SKM-1 treated with dmso at 0.1 percent for 144 hours (cell line): ENCODE measurements at regions not wholly inside any gene's neighbourhood (a gene's known extent, or its start where the extent isn't known, plus 50 kb on each side); places are given as distances from the start of the nearest gene placed in this dataset.
"Not testable (repeated sequence)": the region's sequence is repeated elsewhere in the genome, so short reads cannot be mapped to it uniquely, and the experiment has no call there.

ENCODE experiments used
- DNase-seq: peaks from one replicate; lab custom pipeline; 2025; ENCODE audit not compliant: unreplicated experiment; lab: John Stamatoyannopoulos, UW

DNA sequence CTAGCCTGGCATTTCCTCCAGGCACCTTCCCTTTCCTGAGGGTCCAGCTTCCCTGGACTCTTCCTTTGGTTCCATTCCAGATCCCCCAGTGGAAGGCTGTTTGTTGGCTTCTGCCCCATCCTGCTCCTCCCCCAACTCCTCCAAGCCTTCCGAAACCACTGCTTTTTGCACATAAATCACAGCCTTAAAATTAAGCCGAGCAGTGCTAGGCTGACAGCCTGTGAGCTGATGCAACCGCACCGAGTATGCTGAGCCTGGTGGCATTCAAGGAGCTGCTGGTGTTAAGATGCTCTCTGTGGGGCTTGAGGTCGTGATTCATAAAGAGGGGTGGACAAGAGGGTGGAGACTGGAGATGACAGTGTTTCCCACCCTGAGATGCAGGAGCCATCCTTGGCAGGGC lies 266.6 kb upstream of the C1orf174 start:
- DNase-seq, result no peak

DNA sequence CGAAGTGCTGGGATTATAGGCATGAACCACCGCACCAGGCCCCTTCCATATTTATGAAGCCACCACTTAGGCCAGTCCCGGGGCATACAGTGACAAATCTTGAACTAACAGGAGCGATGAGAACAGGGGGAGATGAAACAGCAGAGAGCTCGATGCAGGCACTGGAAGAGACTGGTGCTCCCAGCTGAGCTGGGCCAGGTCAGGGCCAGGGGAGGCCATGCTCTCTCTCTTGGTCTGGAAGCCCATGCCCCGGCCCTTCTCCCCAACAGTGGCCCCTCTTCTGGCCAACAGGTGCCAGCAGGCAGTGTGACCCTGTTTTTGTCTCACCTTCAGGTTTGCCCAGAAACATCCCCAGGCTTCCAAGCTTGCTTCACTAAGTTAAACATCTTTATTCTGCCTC lies 269.9 kb upstream of the C1orf174 start:
- DNase-seq, result no peak

DNA sequence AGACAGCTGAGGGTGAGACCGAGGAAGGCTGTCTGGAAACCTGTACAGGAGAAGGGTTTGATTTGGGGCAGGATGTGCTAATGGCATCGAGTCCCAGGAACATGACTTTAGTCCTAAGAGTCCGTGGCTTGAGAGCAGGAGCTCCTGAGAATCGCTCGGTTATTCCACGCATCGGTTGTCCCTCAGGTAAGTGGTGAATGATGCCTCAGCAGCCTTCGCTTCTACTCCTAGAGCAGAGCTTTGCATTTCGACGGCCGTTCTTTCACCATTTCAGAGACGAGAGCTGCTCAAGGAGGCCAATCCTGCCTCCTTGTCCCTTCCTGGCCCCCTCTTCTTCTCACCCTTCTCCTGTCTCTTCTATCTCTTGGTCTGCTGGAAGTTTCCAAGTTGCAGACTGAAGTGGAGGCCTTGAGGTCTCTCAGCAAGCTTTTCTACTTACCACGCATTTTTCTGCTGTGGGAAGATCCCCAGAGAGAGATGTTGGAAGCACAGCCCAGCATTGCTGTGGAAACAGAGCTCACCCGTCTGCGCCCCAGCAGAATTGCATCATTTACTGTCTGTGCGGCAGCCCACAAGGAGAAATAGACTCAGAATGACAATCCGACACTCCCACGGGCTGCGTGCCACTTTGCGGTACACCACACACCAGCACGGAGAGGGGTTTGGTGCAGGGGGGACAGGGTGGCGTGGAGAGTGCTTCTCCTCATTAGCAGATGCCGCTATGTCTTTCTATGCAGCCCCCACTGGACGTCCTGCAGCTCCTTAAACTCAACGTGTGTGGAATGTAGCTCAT lies 270.7 kb upstream of the C1orf174 start:
- DNase-seq, result no peak

- DNase-seq, result no peak
Observed at GRCh38 chr1:4171480-4172450, 271.7 kb upstream of the C1orf174 start.

GRCh38 chr1:4172644-4173599 lies 272.9 kb upstream of the C1orf174 start:
- no peak for DNase-seq

GRCh38 chr1:4173731-4174130 lies 273.7 kb upstream of the C1orf174 start:
- DNase-seq, result no peak

- no peak for DNase-seq
Observed at GRCh38 chr1:4174291-4175200, 274.5 kb upstream of the C1orf174 start.

GRCh38 chr1:4175566-4176405 lies 275.7 kb upstream of the C1orf174 start:
- DNase-seq, result no peak

DNA sequence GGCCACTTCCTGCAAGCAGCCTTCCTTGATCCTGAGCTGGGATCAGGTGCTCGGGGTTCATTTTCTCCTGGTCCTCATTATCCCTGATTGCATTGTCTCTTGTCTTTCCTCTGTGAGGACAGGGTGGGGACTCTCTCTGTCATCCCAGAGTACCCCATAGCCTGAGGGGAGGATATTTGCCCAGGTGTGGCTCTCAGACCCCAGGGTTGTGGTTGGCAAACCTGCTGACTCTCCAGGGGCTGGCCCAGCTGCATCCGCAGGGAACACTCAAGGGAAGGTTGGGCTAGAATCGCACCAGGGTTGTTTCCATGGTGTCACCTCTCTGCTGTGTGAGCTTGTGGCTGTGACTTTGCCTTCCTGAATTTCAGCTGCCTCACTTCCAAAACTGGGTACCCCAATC lies 276.8 kb upstream of the C1orf174 start:
- DNase-seq, result no peak

DNA sequence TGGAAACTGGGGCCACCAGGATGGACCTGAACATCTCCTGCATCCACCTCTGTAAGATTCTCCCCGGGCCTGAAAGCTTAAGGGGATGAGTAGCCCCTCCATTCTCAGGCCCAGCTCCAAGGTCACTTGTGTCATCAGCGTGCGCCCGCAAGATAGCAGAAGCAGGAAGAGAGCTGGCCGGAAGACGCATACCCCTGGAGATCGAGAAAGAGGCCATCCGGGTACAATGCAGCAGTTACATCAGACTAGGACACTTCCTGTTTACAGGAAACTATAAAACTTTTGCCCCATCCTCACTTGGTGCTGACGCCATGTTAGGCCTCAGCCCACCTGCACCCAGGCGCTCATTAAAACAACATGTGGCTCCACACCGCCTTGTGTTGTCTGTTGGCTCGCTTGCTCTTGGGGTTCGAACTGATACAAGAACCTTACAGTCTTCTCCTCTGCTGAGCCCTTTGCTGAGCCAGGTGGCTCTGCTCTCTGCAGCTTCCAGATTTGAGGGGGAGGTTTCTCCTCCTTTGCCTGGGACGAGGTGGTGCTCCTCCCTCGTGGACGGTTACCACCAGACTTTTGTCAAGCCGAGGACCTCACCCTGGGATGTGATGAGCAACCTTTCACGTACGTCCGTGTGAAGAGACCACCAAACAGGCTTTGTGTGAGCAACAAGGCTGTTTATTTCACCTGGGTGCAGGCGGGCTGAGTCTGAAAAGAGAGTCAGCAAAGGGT lies 277.5 kb upstream of the C1orf174 start:
- no peak for DNase-seq

DNA sequence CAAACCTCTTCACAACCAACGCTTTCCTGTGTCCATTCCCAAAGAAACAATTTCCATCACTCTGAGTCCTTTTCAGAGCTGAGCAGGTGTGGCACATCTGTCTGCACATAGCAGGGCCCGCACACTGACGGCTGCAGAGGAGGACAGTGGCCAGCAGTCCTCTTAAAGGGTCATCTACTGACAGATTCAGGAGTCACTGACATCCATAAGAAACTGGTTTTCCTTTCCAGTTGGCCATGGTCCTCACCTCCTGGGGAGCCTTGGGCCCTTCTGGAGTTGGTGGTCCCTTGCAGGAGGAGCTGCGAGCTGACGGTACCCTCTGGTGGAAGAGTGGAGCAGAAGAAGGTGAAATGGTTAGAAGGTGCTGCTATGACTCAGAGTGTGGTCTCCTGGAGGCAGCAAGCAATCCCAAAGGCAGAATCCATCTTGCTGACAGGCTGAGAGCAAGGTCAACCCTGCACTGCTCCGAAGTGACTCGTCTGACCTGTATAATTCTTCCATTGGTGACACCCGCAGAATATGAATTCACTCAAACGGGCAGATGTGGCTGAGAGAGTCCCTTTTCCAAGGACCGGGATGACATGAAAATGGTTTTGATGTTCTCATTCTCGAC lies 278.5 kb upstream of the C1orf174 start:
- no peak for DNase-seq

DNA sequence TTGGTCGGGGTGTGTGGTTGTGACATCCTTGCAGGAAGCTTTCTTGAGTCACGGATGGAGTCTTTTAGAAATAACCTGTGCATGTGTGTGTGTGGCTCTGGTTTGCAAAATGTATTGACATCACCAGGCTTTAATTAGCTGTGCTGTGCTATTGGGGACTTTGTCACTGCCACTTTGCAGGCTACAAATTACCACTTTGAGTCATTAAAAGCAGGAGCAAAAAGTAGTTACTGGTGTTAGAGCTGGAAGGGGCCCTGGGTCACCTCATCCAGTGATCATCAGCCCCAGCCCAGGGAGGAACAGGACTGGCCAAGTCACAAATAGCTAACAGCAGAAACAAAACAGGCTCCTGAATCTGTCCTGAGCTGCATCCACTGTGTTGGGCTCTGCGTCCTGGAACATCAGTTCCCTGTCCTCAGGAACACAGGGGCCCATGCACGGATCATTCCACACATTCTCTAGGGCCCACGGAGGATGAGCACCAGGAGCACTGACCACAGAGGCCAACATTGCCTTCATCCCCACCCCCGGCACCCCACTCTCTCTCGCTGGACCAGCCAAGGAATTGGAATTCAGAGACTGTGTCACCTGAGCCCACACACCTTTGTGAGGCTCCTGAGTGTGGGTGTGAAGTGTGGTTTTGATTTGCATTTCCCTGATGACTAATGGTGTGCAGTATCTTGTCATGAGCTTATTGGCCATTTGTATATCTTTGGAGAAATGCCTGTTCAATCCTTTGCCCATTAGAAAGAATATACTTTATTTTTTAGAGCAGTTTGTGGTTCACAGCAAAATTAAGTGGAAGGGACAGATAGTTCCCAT lies 280.1 kb upstream of the C1orf174 start:
- DNase-seq, result no peak

DNA sequence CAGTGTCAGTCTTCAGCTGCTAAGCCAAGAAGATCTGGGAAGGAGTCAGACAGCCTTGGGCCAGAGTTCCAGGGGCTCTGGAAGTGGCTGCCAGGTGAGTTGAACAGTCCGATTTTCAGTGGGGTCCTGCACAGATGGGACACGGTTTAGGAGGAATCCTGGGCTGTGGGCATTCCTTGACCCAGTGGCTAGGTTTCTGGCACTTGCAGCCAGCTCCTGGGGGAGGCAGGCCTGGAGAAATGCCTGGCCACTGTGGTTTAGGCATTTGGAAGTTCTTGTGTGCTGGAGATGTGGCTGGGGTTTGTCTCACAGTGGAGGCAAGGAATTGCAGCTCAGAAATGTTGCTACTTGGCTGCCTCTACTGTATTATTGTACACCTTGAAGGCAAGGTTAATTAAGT lies 286.4 kb upstream of the C1orf174 start:
- not testable (repeated sequence) for DNase-seq

DNA sequence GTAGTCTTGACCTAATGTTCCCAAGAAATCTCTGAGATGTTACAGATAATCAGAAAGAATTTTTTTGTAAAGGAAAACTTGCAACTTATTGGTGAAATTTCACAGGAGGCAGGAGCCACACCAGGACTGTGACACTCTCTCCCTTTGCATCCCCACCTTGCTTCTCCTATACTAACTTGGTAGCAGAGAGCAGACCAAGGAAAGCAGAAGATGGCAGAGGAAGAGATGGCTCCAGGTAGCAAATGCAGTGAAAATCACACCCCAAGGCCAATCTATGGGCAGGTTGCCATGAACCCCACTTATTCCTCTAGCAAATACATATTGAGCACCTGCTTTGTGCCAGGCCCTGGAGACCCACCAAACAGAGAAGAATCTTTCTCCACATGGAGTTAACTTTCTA lies 303.4 kb upstream of the C1orf174 start:
- no peak for DNase-seq

- DNase-seq, result no peak
Observed at GRCh38 chr1:4207183-4207582, 307.1 kb upstream of the C1orf174 start.

DNA sequence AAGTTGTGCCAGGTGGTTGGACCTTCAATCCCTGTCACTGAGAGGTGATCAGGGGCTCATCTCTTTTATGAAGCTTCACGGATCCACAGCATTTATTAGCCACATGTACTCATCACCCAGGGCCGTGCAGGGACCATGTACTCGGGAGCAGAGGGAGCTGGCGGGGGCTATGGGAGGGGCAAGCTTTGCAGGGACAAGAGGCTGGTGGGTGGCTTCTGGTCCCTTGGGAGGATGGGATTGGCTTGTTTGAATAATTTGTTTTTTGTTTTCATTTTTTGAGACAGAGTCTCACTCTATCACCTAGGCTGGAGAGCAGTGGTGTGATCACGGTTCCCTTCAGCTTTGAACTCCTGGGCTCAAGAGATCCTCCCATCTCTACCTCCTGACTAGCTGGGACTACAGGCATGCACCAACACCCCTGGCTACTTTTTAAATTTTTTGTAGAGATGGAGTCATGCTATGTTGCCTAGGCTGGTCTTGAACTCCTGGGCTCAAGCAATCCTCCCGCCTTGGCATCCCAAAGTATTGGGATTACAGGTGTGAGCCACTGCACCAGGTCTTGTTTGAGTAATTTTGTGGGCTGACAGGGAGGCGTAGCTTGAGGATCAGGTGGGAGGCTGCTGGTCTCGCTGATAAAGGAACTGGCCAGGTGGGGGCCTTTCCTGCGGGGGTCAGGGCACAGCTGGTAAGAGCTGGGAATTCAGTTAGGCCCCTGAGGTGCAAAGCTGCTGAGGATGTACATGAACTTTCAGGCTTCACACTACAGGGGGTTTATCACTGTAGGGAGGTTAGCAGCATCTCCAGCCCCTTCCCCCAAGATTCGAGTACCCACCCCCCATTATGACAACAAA lies 308.0 kb upstream of the C1orf174 start:
- no peak for DNase-seq
